Loucy (cell line): ENCODE measurements at regions not wholly inside any gene's neighbourhood (a gene's known extent, or its start where the extent isn't known, plus 50 kb on each side); places are given as distances from the start of the nearest gene placed in this dataset.

Experiments
- H2AFZ ChIP-seq: fragments of 200-600 bp; sonication (generic); 2 replicates; pipeline ENCODE4 v1.6.0; 2016; ENCODE audit warnings: antibody characterized with exemption, mild to moderate bottlenecking, low read length, moderate library complexity
- H3F3A ChIP-seq: fragments of 200-600 bp; 2 replicates; pipeline ENCODE4 v1.6.0; 2016; ENCODE audit warnings: antibody characterized with exemption, low read depth, mild to moderate bottlenecking
- H3K27me3 ChIP-seq: fragments of 200-600 bp; sonication (generic); 2 replicates; pipeline ENCODE4 v1.6.1; 2014; ENCODE audit warnings: low read length, mild to moderate bottlenecking; ENCODE audit not compliant: insufficient read depth, poor library complexity, severe bottlenecking
- H3K36me3 ChIP-seq: fragments of 200-600 bp; sonication (generic); 2 replicates; pipeline ENCODE4 v1.6.1; 2016; ENCODE audit warnings: low read length; ENCODE audit not compliant: insufficient read depth
- H3K4me1 ChIP-seq: fragments of 200-600 bp; sonication (generic); 2 replicates; pipeline ENCODE4 v1.5.1; 2014; ENCODE audit warnings: low read length, mild to moderate bottlenecking; ENCODE audit not compliant: insufficient read depth, poor library complexity, severe bottlenecking
- H3K4me2 ChIP-seq: fragments of 200-600 bp; sonication (generic); 2 replicates; pipeline ENCODE4 v1.6.0; 2014; ENCODE audit warnings: antibody characterized with exemption, low read length, low read depth, mild to moderate bottlenecking; ENCODE audit not compliant: poor library complexity, severe bottlenecking
- H3K4me3 ChIP-seq: fragments of 200-600 bp; sonication (generic); 2 replicates; pipeline ENCODE4 v1.5.1; 2014; ENCODE audit warnings: low read length, mild to moderate bottlenecking, mixed read lengths; ENCODE audit not compliant: poor library complexity, severe bottlenecking
- H3K79me2 ChIP-seq: fragments of 200-600 bp; sonication (generic); 2 replicates; pipeline ENCODE4 v1.6.1; 2014; ENCODE audit warnings: low read length; ENCODE audit not compliant: insufficient read depth
- H3K9ac ChIP-seq: fragments of 200-600 bp; sonication (generic); 2 replicates; pipeline ENCODE4 v1.6.0; 2014; ENCODE audit warnings: mild to moderate bottlenecking, low read depth, low read length, moderate library complexity; ENCODE audit not compliant: poor library complexity, severe bottlenecking
- H3K9me2 ChIP-seq: fragments of 200-600 bp; sonication (generic); replicated peaks from 2 replicates; pipeline ENCODE4 v1.6.1; 2016; ENCODE audit warnings: low read depth, low read length, mixed read lengths
- H3K9me3 ChIP-seq: fragments of 200-600 bp; sonication (generic); 2 replicates; pipeline ENCODE4 v1.6.1; 2014; ENCODE audit warnings: mild to moderate bottlenecking, antibody characterized with exemption, low read length, low read depth; ENCODE audit not compliant: insufficient read depth
- H4K20me1 ChIP-seq: fragments of 200-600 bp; sonication (generic); 2 replicates; pipeline ENCODE4 v1.6.0; 2014; ENCODE audit warnings: antibody characterized with exemption, low read length, mild to moderate bottlenecking; ENCODE audit not compliant: insufficient read depth, poor library complexity, severe bottlenecking
- EZH2phosphoT487 ChIP-seq: fragments of 200-600 bp; IDR thresholded peaks from 2 replicates; pipeline ENCODE4 v1.6.1; 2018; ENCODE audit warnings: antibody characterized with exemption, mild to moderate bottlenecking, moderate library complexity, borderline replicate concordance
- TF ChIP-seq, protein P1 (sequence below): fragments of 200-600 bp; sonication (generic); conservative IDR thresholded peaks from 2 replicates; pipeline ENCODE4 v1.5.1; 2014; ENCODE audit warnings: mild to moderate bottlenecking, antibody characterized with exemption, low read length

- no peak overlapping the region for H2AFZ ChIP-seq
- no peaks in the 10 kb centered on the region for H4K20me1 ChIP-seq
- TF ChIP-seq EZH2phosphoT487: no peak
- TF ChIP-seq, protein P1, sequence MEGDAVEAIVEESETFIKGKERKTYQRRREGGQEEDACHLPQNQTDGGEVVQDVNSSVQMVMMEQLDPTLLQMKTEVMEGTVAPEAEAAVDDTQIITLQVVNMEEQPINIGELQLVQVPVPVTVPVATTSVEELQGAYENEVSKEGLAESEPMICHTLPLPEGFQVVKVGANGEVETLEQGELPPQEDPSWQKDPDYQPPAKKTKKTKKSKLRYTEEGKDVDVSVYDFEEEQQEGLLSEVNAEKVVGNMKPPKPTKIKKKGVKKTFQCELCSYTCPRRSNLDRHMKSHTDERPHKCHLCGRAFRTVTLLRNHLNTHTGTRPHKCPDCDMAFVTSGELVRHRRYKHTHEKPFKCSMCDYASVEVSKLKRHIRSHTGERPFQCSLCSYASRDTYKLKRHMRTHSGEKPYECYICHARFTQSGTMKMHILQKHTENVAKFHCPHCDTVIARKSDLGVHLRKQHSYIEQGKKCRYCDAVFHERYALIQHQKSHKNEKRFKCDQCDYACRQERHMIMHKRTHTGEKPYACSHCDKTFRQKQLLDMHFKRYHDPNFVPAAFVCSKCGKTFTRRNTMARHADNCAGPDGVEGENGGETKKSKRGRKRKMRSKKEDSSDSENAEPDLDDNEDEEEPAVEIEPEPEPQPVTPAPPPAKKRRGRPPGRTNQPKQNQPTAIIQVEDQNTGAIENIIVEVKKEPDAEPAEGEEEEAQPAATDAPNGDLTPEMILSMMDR: no peak
- no peak overlapping the region for H3K9ac ChIP-seq
- H3K9me2 ChIP-seq: no peaks in the 10 kb centered on the region
- H3K79me2 ChIP-seq: no peaks in the 10 kb centered on the region
- H3F3A ChIP-seq: no peaks in the 10 kb centered on the region
- no peaks in the 10 kb centered on the region for H3K27me3 ChIP-seq
- no peaks in the 10 kb centered on the region for H3K4me1 ChIP-seq
- no peaks in the 10 kb centered on the region for H3K9me3 ChIP-seq
- no peak overlapping the region for H3K4me3 ChIP-seq
- H3K36me3 ChIP-seq: no peaks in the 10 kb centered on the region
- no peak overlapping the region for H3K4me2 ChIP-seq
Observed at GRCh38 chr11:131027491-131027890, 111.2 kb upstream of the SNX19 start.

GRCh38 chr11:131033151-131033651 lies 116.9 kb upstream of the SNX19 start:
- no peak overlapping the region for H2AFZ ChIP-seq
- H3K9me3 ChIP-seq: no peaks in the 10 kb centered on the region
- H3K4me1 ChIP-seq: no peaks in the 10 kb centered on the region
- H4K20me1 ChIP-seq: no peaks in the 10 kb centered on the region
- H3K9ac ChIP-seq: no peak overlapping the region
- no peaks in the 10 kb centered on the region for H3K27me3 ChIP-seq
- TF ChIP-seq, protein P1: no peak
- no peaks in the 10 kb centered on the region for H3K79me2 ChIP-seq
- no peaks in the 10 kb centered on the region for H3K36me3 ChIP-seq
- no peak overlapping the region for H3K4me3 ChIP-seq
- H3F3A ChIP-seq: no peaks in the 10 kb centered on the region
- no peak overlapping the region for H3K4me2 ChIP-seq
- no peaks in the 10 kb centered on the region for H3K9me2 ChIP-seq

DNA sequence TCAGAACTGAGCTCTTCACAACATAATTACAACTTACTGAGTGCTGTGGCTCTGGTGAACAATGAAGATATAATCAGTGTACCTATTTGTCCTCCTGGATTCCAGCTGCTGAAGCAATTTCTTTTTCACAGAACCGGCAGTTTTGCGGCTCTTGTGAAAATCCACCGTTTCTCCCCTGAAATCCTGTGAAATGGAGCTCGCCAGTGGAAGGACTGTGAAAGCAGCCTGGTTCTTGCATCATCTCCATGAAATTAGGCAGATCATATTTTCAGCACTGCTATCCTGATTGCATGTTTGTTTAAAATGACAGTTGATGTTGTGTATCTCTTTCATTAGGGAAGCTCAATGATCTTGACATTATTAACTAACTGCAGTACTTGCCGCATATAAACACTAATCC lies 120.2 kb upstream of the SNX19 start:
- no peaks in the 10 kb centered on the region for H3K27me3 ChIP-seq
- H3K9me2 ChIP-seq: no peaks in the 10 kb centered on the region
- no peak overlapping the region for H3K9ac ChIP-seq
- H3K9me3 ChIP-seq: no peaks in the 10 kb centered on the region
- no peaks in the 10 kb centered on the region for H3K4me1 ChIP-seq
- no peak overlapping the region for H2AFZ ChIP-seq
- no peaks in the 10 kb centered on the region for H3K79me2 ChIP-seq
- H3K36me3 ChIP-seq: no peaks in the 10 kb centered on the region
- TF ChIP-seq, protein P1: no peak
- TF ChIP-seq EZH2phosphoT487: no peak
- H3K4me2 ChIP-seq: no peak overlapping the region
- H3K4me3 ChIP-seq: no peak overlapping the region
- no peaks in the 10 kb centered on the region for H4K20me1 ChIP-seq
- H3F3A ChIP-seq: no peaks in the 10 kb centered on the region
